ENCODE measurements at regions not wholly inside any gene's neighbourhood (a gene's known extent, or its start where the extent isn't known, plus 50 kb on each side); places are given as distances from the start of the nearest gene placed in this dataset.

- TF ChIP-seq, protein P1, sequence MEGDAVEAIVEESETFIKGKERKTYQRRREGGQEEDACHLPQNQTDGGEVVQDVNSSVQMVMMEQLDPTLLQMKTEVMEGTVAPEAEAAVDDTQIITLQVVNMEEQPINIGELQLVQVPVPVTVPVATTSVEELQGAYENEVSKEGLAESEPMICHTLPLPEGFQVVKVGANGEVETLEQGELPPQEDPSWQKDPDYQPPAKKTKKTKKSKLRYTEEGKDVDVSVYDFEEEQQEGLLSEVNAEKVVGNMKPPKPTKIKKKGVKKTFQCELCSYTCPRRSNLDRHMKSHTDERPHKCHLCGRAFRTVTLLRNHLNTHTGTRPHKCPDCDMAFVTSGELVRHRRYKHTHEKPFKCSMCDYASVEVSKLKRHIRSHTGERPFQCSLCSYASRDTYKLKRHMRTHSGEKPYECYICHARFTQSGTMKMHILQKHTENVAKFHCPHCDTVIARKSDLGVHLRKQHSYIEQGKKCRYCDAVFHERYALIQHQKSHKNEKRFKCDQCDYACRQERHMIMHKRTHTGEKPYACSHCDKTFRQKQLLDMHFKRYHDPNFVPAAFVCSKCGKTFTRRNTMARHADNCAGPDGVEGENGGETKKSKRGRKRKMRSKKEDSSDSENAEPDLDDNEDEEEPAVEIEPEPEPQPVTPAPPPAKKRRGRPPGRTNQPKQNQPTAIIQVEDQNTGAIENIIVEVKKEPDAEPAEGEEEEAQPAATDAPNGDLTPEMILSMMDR (IDR thresholded peaks at IDR 0.05; ENCODE audit: insufficient read depth, low read depth, low read length), result peak; percentile 62
- TF ChIP-seq EZH2 (IDR thresholded peaks at IDR 0.05; ENCODE audit: insufficient read depth, low read length), result no peak
These were observed 57.6 kb upstream of the ANTXRL start for GRCh38 chr10:46229144-46229563.
